ENCODE measurements at regions not wholly inside any gene's neighbourhood (a gene's known extent, or its start where the extent isn't known, plus 50 kb on each side); places are given as distances from the start of the nearest gene placed in this dataset.
"Not testable (repeated sequence)": the region's sequence is repeated elsewhere in the genome, so short reads cannot be mapped to it uniquely, and the experiment has no call there.

GRCh38 chr16:59090541-59090940 lies 356.4 kb upstream of the GOT2 start:
- in situ Hi-C loops (cut with HindIII; ENCODE audit: low sequenced_read_pairs), result no loop called here

- in situ Hi-C loops (cut with HindIII; ENCODE audit: low sequenced_read_pairs), result no loop called here
These were observed 354.3 kb upstream of the GOT2 start for GRCh38 chr16:59088431-59088830.

GRCh38 chr16:59087641-59088040 lies 353.5 kb upstream of the GOT2 start:
- in situ Hi-C loops (cut with HindIII; ENCODE audit: low sequenced_read_pairs), result no loop called here

- in situ Hi-C loops (cut with HindIII; ENCODE audit: low sequenced_read_pairs), result no loop called here
These were observed 333.1 kb upstream of the GOT2 start for GRCh38 chr16:59067205-59067604.

- in situ Hi-C loops (cut with HindIII; ENCODE audit: low sequenced_read_pairs), result no loop called here
These were observed 326.1 kb upstream of the GOT2 start for GRCh38 chr16:59060207-59060606.

GRCh38 chr16:59058250-59058649 lies 324.1 kb upstream of the GOT2 start:
- in situ Hi-C loops (cut with HindIII; ENCODE audit: low sequenced_read_pairs), result no loop called here

- in situ Hi-C loops (cut with HindIII; ENCODE audit: low sequenced_read_pairs), result no loop called here
These were observed 319.8 kb upstream of the GOT2 start for GRCh38 chr16:59053911-59054310.

GRCh38 chr16:59052231-59052630 lies 318.1 kb upstream of the GOT2 start:
- in situ Hi-C loops (cut with HindIII; ENCODE audit: low sequenced_read_pairs), result no loop called here

- in situ Hi-C loops (cut with HindIII; ENCODE audit: low sequenced_read_pairs), result no loop called here
These were observed 314.8 kb upstream of the GOT2 start for GRCh38 chr16:59048876-59049275.

GRCh38 chr16:59047114-59047513 lies 313.0 kb upstream of the GOT2 start:
- in situ Hi-C loops (cut with HindIII; ENCODE audit: low sequenced_read_pairs), result no loop called here

- in situ Hi-C loops (cut with HindIII; ENCODE audit: low sequenced_read_pairs), result no loop called here
These were observed 312.2 kb upstream of the GOT2 start for GRCh38 chr16:59046335-59046734.

GRCh38 chr16:59045501-59045900 lies 311.4 kb upstream of the GOT2 start:
- in situ Hi-C loops (cut with HindIII; ENCODE audit: low sequenced_read_pairs), result no loop called here

- in situ Hi-C loops (cut with HindIII; ENCODE audit: low sequenced_read_pairs), result no loop called here
These were observed 310.5 kb upstream of the GOT2 start for GRCh38 chr16:59044616-59045015.

- in situ Hi-C loops (cut with HindIII; ENCODE audit: low sequenced_read_pairs), result no loop called here
These were observed 308.2 kb upstream of the GOT2 start for GRCh38 chr16:59042301-59042700.

GRCh38 chr16:59039066-59039720 lies 305.1 kb upstream of the GOT2 start:
- in situ Hi-C loops (cut with HindIII; ENCODE audit: low sequenced_read_pairs), result no loop called here

GRCh38 chr16:59030923-59031485 lies 296.9 kb upstream of the GOT2 start:
- in situ Hi-C loops (cut with HindIII; ENCODE audit: low sequenced_read_pairs), result no loop called here

- in situ Hi-C loops (cut with HindIII; ENCODE audit: low sequenced_read_pairs), result no loop called here
These were observed 287.6 kb upstream of the GOT2 start for GRCh38 chr16:59021751-59022150.

GRCh38 chr16:59013930-59014329 lies 279.8 kb upstream of the GOT2 start:
- in situ Hi-C loops (cut with HindIII; ENCODE audit: low sequenced_read_pairs), result no loop called here

GRCh38 chr16:58999762-59000161 lies 265.6 kb upstream of the GOT2 start:
- in situ Hi-C loops (cut with HindIII; ENCODE audit: low sequenced_read_pairs), result no loop called here

- in situ Hi-C loops (cut with HindIII; ENCODE audit: low sequenced_read_pairs), result not testable (repeated sequence)
These were observed 258.6 kb upstream of the GOT2 start for GRCh38 chr16:58992755-58993154.

GRCh38 chr16:58983181-58983965 lies 249.3 kb upstream of the GOT2 start:
- in situ Hi-C loops (cut with HindIII; ENCODE audit: low sequenced_read_pairs), result not testable (repeated sequence)

GRCh38 chr16:58970775-58971174 lies 236.7 kb upstream of the GOT2 start:
- in situ Hi-C loops (cut with HindIII; ENCODE audit: low sequenced_read_pairs), result no loop called here

Measured in DLD1 (cell line).